ENCODE measurements at regions not wholly inside any gene's neighbourhood (a gene's known extent, or its start where the extent isn't known, plus 50 kb on each side); places are given as distances from the start of the nearest gene placed in this dataset.

GRCh38 chrX:39953879-39954278, 143.9 kb downstream of the BCOR start (continued):
- TF ChIP-seq ZNF292 (tag by site-specific recombination; IDR thresholded peaks at IDR 0.05; ENCODE audit: borderline replicate concordance, low read depth) (no peak), ZSCAN23 (tag by site-specific recombination; IDR thresholded peaks at IDR 0.05) (no peak), OVOL3 (tag by site-specific recombination; IDR thresholded peaks at IDR 0.05) (no peak), ZNF223 (tag by site-specific recombination; IDR thresholded peaks at IDR 0.05) (no peak), SP2 (tag by site-specific recombination; IDR thresholded peaks at IDR 0.05) (no peak), ZNF704 (tag by site-specific recombination; IDR thresholded peaks at IDR 0.05) (no peak), WT1 (tag by site-specific recombination; IDR thresholded peaks at IDR 0.05) (peak; percentile 67), ZNF580 (tag by site-specific recombination; IDR thresholded peaks at IDR 0.05) (no peak), ZNF274 (IDR thresholded peaks at IDR 0.05; ENCODE audit: low read length) (no peak), ZNF274 (tag by site-specific recombination; IDR thresholded peaks at IDR 0.05; ENCODE audit: borderline replicate concordance) (no peak), ZNF24 (tag by site-specific recombination; IDR thresholded peaks at IDR 0.05) (no peak), ZNF354C (tag by site-specific recombination; IDR thresholded peaks at IDR 0.05; ENCODE audit: borderline replicate concordance, low read depth) (no peak), ZNF610 (tag by site-specific recombination; IDR thresholded peaks at IDR 0.05; ENCODE audit: borderline replicate concordance) (no peak), ZNF626 (tag by site-specific recombination; IDR thresholded peaks at IDR 0.05) (no peak), ZNF670 (tag by site-specific recombination; IDR thresholded peaks at IDR 0.05; ENCODE audit: low read depth) (no peak), ZNF660 (tag by site-specific recombination; IDR thresholded peaks at IDR 0.05) (no peak), KLF10 (tag by site-specific recombination; IDR thresholded peaks at IDR 0.05) (no peak), IKZF3 (tag by site-specific recombination; IDR thresholded peaks at IDR 0.05) (no peak), ZNF791 (tag by site-specific recombination; IDR thresholded peaks at IDR 0.05) (no peak), TSHZ1 (tag by site-specific recombination; IDR thresholded peaks at IDR 0.05; ENCODE audit: borderline replicate concordance) (no peak), PBX3 (CRISPR knock-in tag; IDR thresholded peaks at IDR 0.05) (0 out of 2 replicates have a peak, but pooled peaks have one; percentile 63), ZBTB26 (tag by site-specific recombination; optimal IDR thresholded peaks at IDR 0.05) (peak; percentile 11), ZFP37 (tag by site-specific recombination; IDR thresholded peaks at IDR 0.05) (no peak), ZSCAN18 (tag by site-specific recombination; IDR thresholded peaks at IDR 0.05) (no peak), GLI2 (tag by site-specific recombination; IDR thresholded peaks at IDR 0.05; ENCODE audit: borderline replicate concordance, low read depth) (no peak), ZNF530 (tag by site-specific recombination; IDR thresholded peaks at IDR 0.05; ENCODE audit: low read depth) (no peak), ZNF654 (tag by site-specific recombination; IDR thresholded peaks at IDR 0.05; ENCODE audit: low read depth) (no peak), FEZF1 (tag by site-specific recombination; IDR thresholded peaks at IDR 0.05) (0 out of 2 replicates have a peak, but pooled peaks have one; percentile 22), ZBTB7A (tag by site-specific recombination; IDR thresholded peaks at IDR 0.05; ENCODE audit: low read depth) (no peak), ZNF19 (tag by site-specific recombination; IDR thresholded peaks at IDR 0.05; ENCODE audit: low read depth) (no peak), TCF7L2 (IDR thresholded peaks at IDR 0.05; ENCODE audit: borderline replicate concordance, low read depth, low read length) (no peak), MEIS1 (CRISPR knock-in tag; IDR thresholded peaks at IDR 0.05; ENCODE audit: borderline replicate concordance) (no peak), ZNF140 (tag by site-specific recombination; IDR thresholded peaks at IDR 0.05) (no peak), REPIN1 (tag by site-specific recombination; IDR thresholded peaks at IDR 0.05; ENCODE audit: low read depth) (no peak)

Data from HEK293 (cell line).